ENCODE measurements at regions not wholly inside any gene's neighbourhood (a gene's known extent, or its start where the extent isn't known, plus 50 kb on each side); places are given as distances from the start of the nearest gene placed in this dataset.
"Not testable (repeated sequence)": the region's sequence is repeated elsewhere in the genome, so short reads cannot be mapped to it uniquely, and the experiment has no call there.

DNA sequence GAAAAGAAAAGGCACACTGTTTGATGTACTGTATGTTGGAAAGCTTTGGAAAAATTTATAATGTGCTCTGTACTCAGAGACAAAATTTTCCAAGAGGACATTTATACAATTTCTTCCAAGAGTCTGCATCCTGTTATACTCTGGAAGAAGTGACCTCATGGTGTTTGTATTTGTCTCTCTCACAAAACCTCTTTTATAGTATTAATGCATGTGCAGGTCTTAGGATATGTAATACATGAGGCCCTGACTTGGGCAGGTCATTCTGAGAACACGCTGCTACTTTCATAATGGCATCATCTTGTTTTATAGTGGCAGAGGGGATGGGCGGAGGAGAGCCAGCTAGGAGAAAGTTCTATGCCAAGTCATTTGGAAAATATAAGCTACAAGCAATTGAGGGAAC lies 72.0 kb upstream of the P3H2 start:
- FAIRE-seq (no peak), DNase-seq (ENCODE audit: low spot score) (no peak)

DNA sequence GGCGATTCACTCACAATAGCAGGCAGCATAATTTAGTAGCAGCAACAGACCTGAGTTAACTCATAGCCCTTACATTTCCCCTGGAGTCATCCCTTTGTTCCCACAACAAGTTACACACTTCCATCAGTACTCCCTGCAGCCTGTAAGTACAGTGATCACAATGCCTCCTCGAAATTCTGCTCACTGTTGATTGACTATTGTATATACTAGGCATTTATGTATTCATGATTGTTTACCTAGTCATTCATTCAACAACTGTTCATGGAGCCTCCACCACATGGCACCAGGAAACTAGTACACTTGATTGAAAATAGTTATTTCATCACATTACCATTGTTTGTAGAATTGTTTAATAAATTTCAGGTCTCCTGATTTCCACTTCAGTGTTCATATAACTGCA lies 71.4 kb upstream of the P3H2 start:
- FAIRE-seq = no peak
- no peak for DNase-seq (ENCODE audit: low spot score)

GRCh38 chr3:190188197-190188596 lies 67.5 kb upstream of the P3H2 start:
- no peak for DNase-seq (ENCODE audit: low spot score)
- FAIRE-seq = no peak

DNA sequence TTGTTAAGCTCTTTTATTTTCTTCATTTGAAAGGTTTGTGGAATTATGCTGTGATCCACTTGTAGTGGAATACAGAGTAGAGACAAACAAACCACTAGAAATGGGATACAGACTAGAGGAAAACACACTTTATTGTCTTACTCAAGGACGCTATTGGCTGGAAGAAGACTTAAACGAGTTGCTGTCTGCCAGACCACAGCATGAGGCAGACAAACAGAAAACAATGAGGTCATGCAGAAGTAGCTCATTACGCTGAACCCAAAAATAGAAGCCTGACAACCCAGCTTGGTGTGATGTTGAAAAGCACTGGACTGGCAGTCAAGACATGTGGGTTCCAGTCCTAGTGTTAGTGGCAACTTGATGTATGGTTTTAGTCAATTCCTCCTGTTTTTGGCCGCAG lies 62.4 kb upstream of the P3H2 start:
- peak; percentile 34 for FAIRE-seq
- peak; percentile 77 for DNase-seq (ENCODE audit: low spot score)

DNA sequence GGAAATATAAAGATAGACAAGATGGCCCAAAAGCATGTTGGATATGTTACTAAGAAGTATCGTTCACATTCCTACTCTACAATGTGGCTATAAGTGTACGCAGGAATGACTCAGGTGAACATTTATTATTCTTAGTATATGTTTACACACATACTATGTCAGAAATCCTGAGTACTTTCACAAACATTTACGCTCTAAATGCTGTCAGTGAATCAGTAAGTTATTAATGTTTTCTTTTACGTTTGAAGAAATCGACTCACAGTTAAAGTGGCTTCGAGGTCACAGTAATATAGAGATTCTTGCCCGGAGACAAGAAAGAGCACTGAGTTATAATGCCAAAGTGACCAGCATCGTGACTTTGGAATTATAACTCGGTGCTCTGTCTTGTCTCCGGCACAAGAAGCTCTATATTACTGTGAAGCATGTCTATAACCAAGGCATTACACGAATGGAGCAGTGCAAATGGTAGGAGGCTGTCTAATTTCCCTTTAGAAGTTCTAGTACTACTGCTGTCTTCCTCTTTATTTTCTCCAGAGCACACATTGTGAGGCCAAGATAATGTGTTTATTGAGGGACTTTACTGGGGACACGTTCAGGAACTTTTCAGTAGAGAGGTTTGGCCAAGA lies 61.8 kb upstream of the P3H2 start:
- DNase-seq (ENCODE audit: low spot score) = peak; percentile 61
- FAIRE-seq = peak; percentile 72

DNA sequence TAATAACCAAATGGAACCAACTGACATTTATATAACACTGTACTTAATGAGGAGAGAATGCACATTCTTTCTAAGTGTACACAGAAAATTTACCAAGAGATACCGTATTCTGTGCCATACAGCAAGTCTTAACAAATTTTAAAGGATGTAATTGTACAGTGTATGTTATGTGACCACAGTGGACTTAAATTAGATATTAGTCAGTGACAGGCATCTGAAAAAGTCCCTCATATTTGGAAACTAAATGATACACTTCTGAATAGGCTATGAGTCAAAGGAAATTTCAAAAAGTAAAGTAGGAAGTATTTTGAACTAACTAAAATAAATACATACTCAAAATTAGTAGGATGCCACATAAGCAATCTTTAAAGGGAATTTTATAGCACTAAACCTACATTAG lies 59.6 kb upstream of the P3H2 start:
- peak; percentile 49 for DNase-seq (ENCODE audit: low spot score)

DNA sequence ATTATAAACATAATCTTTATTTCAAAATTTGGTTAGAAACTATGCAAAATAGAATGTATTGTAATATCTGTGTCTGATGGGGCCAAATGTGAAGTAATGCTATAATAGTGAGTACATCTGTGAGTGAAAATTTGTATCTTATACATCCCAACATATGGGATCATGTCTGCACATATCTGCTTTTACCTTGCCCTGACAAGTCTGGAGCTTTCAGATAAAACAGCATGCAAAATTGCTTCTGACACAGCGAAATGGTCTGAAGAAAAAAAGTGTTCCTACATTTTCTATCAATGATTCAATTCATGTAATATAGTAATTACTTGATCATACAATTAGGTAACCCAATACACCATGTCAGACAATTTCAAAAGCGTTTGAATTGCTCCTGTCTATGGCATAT lies 58.1 kb upstream of the P3H2 start:
- FAIRE-seq = no peak

More for the DNA sequence above, 59.6 kb upstream of the P3H2 start:
- peak; percentile 77 for FAIRE-seq

GRCh38 chr3:190176933-190177525 lies 56.3 kb upstream of the P3H2 start:
- FAIRE-seq = not testable (repeated sequence)

More for the DNA sequence above, 58.1 kb upstream of the P3H2 start:
- no peak for DNase-seq (ENCODE audit: low spot score)

GRCh38 chr3:190176106-190176505 lies 55.4 kb upstream of the P3H2 start:
- not testable (repeated sequence) for DNase-seq (ENCODE audit: low spot score); FAIRE-seq

More at GRCh38 chr3:190176933-190177525, 56.3 kb upstream of the P3H2 start:
- not testable (repeated sequence) for DNase-seq (ENCODE audit: low spot score)

GRCh38 chr3:190175490-190175889 lies 54.8 kb upstream of the P3H2 start:
- FAIRE-seq (peak; percentile 89), DNase-seq (ENCODE audit: low spot score) (peak; percentile 47)

- FAIRE-seq (no peak), DNase-seq (ENCODE audit: low spot score) (no peak)
These were observed 53.8 kb upstream of the P3H2 start for GRCh38 chr3:190174471-190174870.

DNA sequence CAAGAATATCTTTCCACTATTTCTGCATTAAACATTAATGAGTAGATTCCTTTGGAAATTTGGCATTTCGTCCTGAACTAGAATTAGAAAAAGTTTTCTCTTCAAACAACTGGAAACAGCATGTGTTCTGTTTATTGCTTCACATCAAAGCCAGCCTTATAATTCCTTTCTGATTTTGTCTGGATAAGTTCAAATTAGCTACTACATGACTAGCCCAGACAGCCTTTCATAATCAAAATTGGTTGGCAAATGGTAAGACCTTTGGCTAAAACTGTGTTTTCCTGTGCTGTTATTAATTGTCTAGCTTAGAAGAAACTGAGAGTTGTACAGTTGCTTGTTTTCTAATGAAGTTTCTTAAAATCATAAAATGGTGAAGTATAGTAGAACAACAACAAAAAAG lies 52.7 kb upstream of the P3H2 start:
- DNase-seq (ENCODE audit: low spot score) = no peak
- no peak for FAIRE-seq

GRCh38 chr3:190172751-190173150 lies 52.1 kb upstream of the P3H2 start:
- DNase-seq (ENCODE audit: low spot score) (no peak), FAIRE-seq (peak; percentile 68)
